ENCODE measurements at regions not wholly inside any gene's neighbourhood (a gene's known extent, or its start where the extent isn't known, plus 50 kb on each side); places are given as distances from the start of the nearest gene placed in this dataset.

DNA sequence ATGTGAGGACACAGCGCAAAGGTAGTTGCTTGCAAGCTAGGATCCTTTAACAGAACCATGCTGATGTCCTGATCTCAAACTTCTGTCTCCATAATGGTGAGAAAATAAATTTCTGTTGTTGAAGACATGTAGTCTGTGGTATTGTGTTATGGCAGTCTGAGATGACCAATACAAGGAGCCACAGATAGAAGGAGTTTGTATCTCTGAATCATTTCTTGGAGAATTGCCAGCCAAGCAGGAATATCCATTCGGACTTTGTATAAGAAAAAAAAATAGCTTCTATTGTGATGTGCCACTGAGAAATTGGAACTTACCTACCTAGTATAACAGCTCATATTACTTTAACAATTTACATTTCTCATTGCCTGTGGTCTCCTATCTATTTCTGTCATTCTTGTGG lies 447.6 kb upstream of the CA10 start:
- Histone ChIP-seq H2AFZ (replicated peaks; ENCODE audit: low read length, poor library complexity) (no peak overlapping the region), H3K56ac (ENCODE audit: extremely low read depth, insufficient read depth, low read length) (no peak overlapping the region), H3K4me1 (ENCODE audit: control insufficient read depth, insufficient read depth, low read length) (no peaks in the 10 kb centered on the region), H3K27me3 (ENCODE audit: control insufficient read depth, insufficient read depth, low read length) (no peaks in the 10 kb centered on the region), H4K20me1 (ENCODE audit: insufficient read depth, low read length) (no peaks in the 10 kb centered on the region), H2BK15ac (ENCODE audit: low read depth, low read length) (no peak overlapping the region), H3K9ac (ENCODE audit: low read depth, low read length) (no peak overlapping the region), H3K79me1 (ENCODE audit: low read depth in 1 of 2, low read length in 2 of 2) (no peaks in the 10 kb centered on the region), H2BK5ac (ENCODE audit: low read depth, low read length, poor library complexity, severe bottlenecking) (no peak overlapping the region), H3K4me3 (ENCODE audit: insufficient read depth, low read depth, low read length) (no peak overlapping the region), H2AK5ac (ENCODE audit: low read depth, low read length) (no peak overlapping the region), H3K9me3 (ENCODE audit: control insufficient read depth, insufficient read depth, low read length) (no peaks in the 10 kb centered on the region; the same call in 1 of the 2 replicates), H3K27ac (ENCODE audit: insufficient read depth, low read length) (no peak overlapping the region), H3K23ac (ENCODE audit: low read depth, low read length) (no peak overlapping the region), H3K14ac (replicated peaks; ENCODE audit: low read depth, low read length) (no peak overlapping the region), H2BK20ac (ENCODE audit: low read depth, low read length) (no peak overlapping the region), H3K9me1 (ENCODE audit: insufficient read depth, low read length) (no peaks in the 10 kb centered on the region), H3K18ac (ENCODE audit: low read depth, low read length) (no peak overlapping the region), H3K4me2 (ENCODE audit: low read depth, low read length) (no peak overlapping the region), H4K8ac (ENCODE audit: low read depth in 2 of 2, low read length in 2 of 2) (no peak overlapping the region), H3K4ac (ENCODE audit: low read depth, low read length) (no peak overlapping the region), H4K91ac (ENCODE audit: insufficient read depth, low read depth, low read length) (no peak overlapping the region), H2AK9ac (replicated peaks; ENCODE audit: low read depth, low read length, poor library complexity) (no peak overlapping the region), H2BK120ac (ENCODE audit: low read depth, low read length) (no peak overlapping the region), H4K5ac (ENCODE audit: low read depth, low read length) (no peak overlapping the region), H3K36me3 (ENCODE audit: control insufficient read depth, insufficient read depth, low read length) (no peaks in the 10 kb centered on the region)
- no peak for TF ChIP-seq CEBPB (IDR thresholded peaks at IDR 0.05; ENCODE audit: low read depth, low read length)
- TF ChIP-seq SMC3 (IDR thresholded peaks at IDR 0.05; ENCODE audit: low read depth, low read length) = no peak
- TF ChIP-seq, protein P1, sequence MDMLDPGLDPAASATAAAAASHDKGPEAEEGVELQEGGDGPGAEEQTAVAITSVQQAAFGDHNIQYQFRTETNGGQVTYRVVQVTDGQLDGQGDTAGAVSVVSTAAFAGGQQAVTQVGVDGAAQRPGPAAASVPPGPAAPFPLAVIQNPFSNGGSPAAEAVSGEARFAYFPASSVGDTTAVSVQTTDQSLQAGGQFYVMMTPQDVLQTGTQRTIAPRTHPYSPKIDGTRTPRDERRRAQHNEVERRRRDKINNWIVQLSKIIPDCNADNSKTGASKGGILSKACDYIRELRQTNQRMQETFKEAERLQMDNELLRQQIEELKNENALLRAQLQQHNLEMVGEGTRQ (IDR thresholded peaks at IDR 0.05; ENCODE audit: low read depth, low read length) = no peak
- TF ChIP-seq NFE2L2 (IDR thresholded peaks at IDR 0.05; ENCODE audit: low read depth, low read length) = no peak
- TF ChIP-seq MXI1 (IDR thresholded peaks at IDR 0.05; ENCODE audit: borderline replicate concordance, low read depth, low read length) = no peak
- TF ChIP-seq, protein P2, sequence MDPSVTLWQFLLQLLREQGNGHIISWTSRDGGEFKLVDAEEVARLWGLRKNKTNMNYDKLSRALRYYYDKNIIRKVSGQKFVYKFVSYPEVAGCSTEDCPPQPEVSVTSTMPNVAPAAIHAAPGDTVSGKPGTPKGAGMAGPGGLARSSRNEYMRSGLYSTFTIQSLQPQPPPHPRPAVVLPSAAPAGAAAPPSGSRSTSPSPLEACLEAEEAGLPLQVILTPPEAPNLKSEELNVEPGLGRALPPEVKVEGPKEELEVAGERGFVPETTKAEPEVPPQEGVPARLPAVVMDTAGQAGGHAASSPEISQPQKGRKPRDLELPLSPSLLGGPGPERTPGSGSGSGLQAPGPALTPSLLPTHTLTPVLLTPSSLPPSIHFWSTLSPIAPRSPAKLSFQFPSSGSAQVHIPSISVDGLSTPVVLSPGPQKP (IDR thresholded peaks at IDR 0.05; ENCODE audit: borderline replicate concordance, low read depth, low read length) = no peak
- TF ChIP-seq MAFK (IDR thresholded peaks at IDR 0.05; ENCODE audit: low read depth, low read length) = no peak
- TF ChIP-seq RAD21 (IDR thresholded peaks at IDR 0.05; ENCODE audit: low read length) = no peak
- TF ChIP-seq POLR2A (IDR thresholded peaks at IDR 0.05; ENCODE audit: low read depth, low read length) = no peak
- no peak for TF ChIP-seq RCOR1 (IDR thresholded peaks at IDR 0.05; ENCODE audit: insufficient replicate concordance, low read length)
- TF ChIP-seq BHLHE40 (IDR thresholded peaks at IDR 0.05; ENCODE audit: low read depth, low read length) = no peak
- TF ChIP-seq, protein P3, sequence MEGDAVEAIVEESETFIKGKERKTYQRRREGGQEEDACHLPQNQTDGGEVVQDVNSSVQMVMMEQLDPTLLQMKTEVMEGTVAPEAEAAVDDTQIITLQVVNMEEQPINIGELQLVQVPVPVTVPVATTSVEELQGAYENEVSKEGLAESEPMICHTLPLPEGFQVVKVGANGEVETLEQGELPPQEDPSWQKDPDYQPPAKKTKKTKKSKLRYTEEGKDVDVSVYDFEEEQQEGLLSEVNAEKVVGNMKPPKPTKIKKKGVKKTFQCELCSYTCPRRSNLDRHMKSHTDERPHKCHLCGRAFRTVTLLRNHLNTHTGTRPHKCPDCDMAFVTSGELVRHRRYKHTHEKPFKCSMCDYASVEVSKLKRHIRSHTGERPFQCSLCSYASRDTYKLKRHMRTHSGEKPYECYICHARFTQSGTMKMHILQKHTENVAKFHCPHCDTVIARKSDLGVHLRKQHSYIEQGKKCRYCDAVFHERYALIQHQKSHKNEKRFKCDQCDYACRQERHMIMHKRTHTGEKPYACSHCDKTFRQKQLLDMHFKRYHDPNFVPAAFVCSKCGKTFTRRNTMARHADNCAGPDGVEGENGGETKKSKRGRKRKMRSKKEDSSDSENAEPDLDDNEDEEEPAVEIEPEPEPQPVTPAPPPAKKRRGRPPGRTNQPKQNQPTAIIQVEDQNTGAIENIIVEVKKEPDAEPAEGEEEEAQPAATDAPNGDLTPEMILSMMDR (conservative IDR thresholded peaks at IDR 0.05; ENCODE audit: low read depth, low read length) = no peak
- no peak for TF ChIP-seq MAZ (IDR thresholded peaks at IDR 0.05; ENCODE audit: borderline replicate concordance, low read depth, low read length)
- no peak for TF ChIP-seq FOS (IDR thresholded peaks at IDR 0.05; ENCODE audit: low read depth, low read length)
- TF ChIP-seq CHD1 (IDR thresholded peaks at IDR 0.05; ENCODE audit: low read depth, low read length) = no peak
- in situ Hi-C loops (cut with MboI; ENCODE audit: low sequenced_read_pairs) (no loop called here), intact Hi-C loops (cut with micrococcal nuclease) (no loop called here), dilution Hi-C loops (cut with HindIII; ENCODE audit: low sequenced_read_pairs, unreplicated experiment) (no loop called here)
- ATAC-seq (ENCODE audit: low read depth) (no peak), DNase-seq (no peak)
- ChIA-PET POLR2A (ENCODE audit: unreplicated experiment) (no interaction called here), CTCF (no interaction called here)
- no TSS peak for BruUV-seq (replicated peaks)
- WGBS, 2 experiments (ENCODE audit: extremely low coverage in 2 of 2, insufficient read length in 1 of 2) = no CpG with 5 or more reads among the region's 2 CpGs

Measured in IMR-90 (cell line).